Tibial nerve (tissue), 4 donors: ENCODE measurements at regions not wholly inside any gene's neighbourhood (a gene's known extent, or its start where the extent isn't known, plus 50 kb on each side); places are given as distances from the start of the nearest gene placed in this dataset.

Experiments
- CTCF ChIP-seq, 5 experiments: fragments of 200-600 bp in 3 of 5; fragments of 450-650 bp in 2 of 5; sonication (generic) in 3 of 5; IDR thresholded peaks; one replicate each; pipeline ENCODE4 v1.5.1; 2016 to 2019; ENCODE audit warnings: antibody characterized with exemption in 5 of 5, mild to moderate bottlenecking in 3 of 5, moderate library complexity in 2 of 5
- EP300 ChIP-seq, 2 donors: sonication (generic); formaldehyde crosslinking; IDR thresholded peaks; one replicate each; pipeline ENCODE4 v1.6.1; 2017; ENCODE audit warnings: antibody characterized with exemption in 2 of 2, mild to moderate bottlenecking in 1 of 2
- POLR2A ChIP-seq, 2 donors: fragments of 450-650 bp; IDR thresholded peaks; one replicate each; pipeline ENCODE4 v1.6.1; 2017; ENCODE audit warnings: antibody characterized with exemption in 2 of 2, mild to moderate bottlenecking in 2 of 2, moderate library complexity in 2 of 2

- TF ChIP-seq EP300 (IDR thresholded peaks at IDR 0.05) (no peak), CTCF (IDR thresholded peaks at IDR 0.05) (no peak), POLR2A (IDR thresholded peaks at IDR 0.05) (no peak)
Measured at GRCh38 chr4:131119661-131120060, 2023.7 kb downstream of the C4orf33 start.
